A549 (cell line): ENCODE measurements at regions not wholly inside any gene's neighbourhood (a gene's known extent, or its start where the extent isn't known, plus 50 kb on each side); places are given as distances from the start of the nearest gene placed in this dataset.

ENCODE experiments used
- ATAC-seq, 2 experiments: fragments of 200-7000 bp in 1 of 2; fragments of >200 bp in 1 of 2; cut with Nextera tagmentation in 1 of 2; cut with Tn5 transposase in 1 of 2; 3 replicates each; pipeline versions ENCODE4 v1.8.0 to v1.9.1; 2018 to 2020; ENCODE audit warnings: mild to moderate bottlenecking in 1 of 2, moderate library complexity in 1 of 2
- CTCF ChIA-PET: fragments of 300-600 bp; sonication (Branson Sonifier 250); formaldehyde crosslinking; extraction: SDS; loops from one replicate; lab custom pipeline; 2021; ENCODE audit warnings: antibody characterized with exemption, inconsistent platforms; lab: Yijun Ruan, JAX
- POLR2A ChIA-PET: fragments of 350-600 bp; formaldehyde crosslinking; extraction: SDS; loops from one replicate; lab custom pipeline; 2021; ENCODE audit warnings: antibody characterized with exemption, inconsistent platforms; lab: Yijun Ruan, JAX
- DNase-seq, 2 experiments: peaks; one replicate each; pipeline versions ENCODE4 v3.0.0 to v3.0.0-alpha.2; 2011 to 2016; ENCODE audit warnings: low read depth in 1 of 2, low spot score in 1 of 2
- FAIRE-seq: peaks from 2 replicates; lab custom pipeline; 2011; peaks lifted over from hg19 to GRCh38; lab: Jason Lieb, UNC
- H3K27ac ChIP-seq, 2 experiments: fragments of >200 bp; sonication (Bioruptor Twin); formaldehyde crosslinking; 3 replicates each; pipeline ENCODE4 v1.5.1; 2016 to 2017
- H3K4me1 ChIP-seq: fragments of >200 bp; sonication (Bioruptor Twin); formaldehyde crosslinking; 3 replicates; pipeline ENCODE4 v1.6.1; 2016
- H3K4me2 ChIP-seq: fragments of >200 bp; sonication (Bioruptor Twin); formaldehyde crosslinking; 3 replicates; pipeline ENCODE4 v1.6.1; 2016
- H3K4me3 ChIP-seq: fragments of >200 bp; sonication (Bioruptor Twin); formaldehyde crosslinking; 3 replicates; pipeline ENCODE4 v1.5.1; 2016
- H3K9me3 ChIP-seq: fragments of >200 bp; sonication (Bioruptor Twin); formaldehyde crosslinking; 3 replicates; pipeline ENCODE4 v1.6.1; 2016
- ATOH8 ChIP-seq: fragments of 250-450 bp; sonication (Bioruptor Pico); IDR thresholded peaks from 2 replicates; pipeline ENCODE4 v1.5.0; 2020; ENCODE audit warnings: low read depth, mild to moderate bottlenecking, moderate library complexity
- BHLHE40 ChIP-seq: IDR thresholded peaks from 2 replicates; pipeline ENCODE4 v1.6.1; 2012; ENCODE audit warnings: low read depth, low read length, inconsistent platforms
- FOXS1 ChIP-seq: fragments of 250-450 bp; sonication (Bioruptor Pico); IDR thresholded peaks from 2 replicates; pipeline ENCODE4 v1.5.0; 2020; ENCODE audit warnings: mild to moderate bottlenecking, moderate library complexity
- HES2 ChIP-seq: fragments of >200 bp; sonication (Bioruptor Twin); formaldehyde crosslinking; IDR thresholded peaks from 2 replicates; pipeline ENCODE4 v1.6.1; 2016
- HOXA7 ChIP-seq: fragments of 250-450 bp; sonication (Bioruptor Pico); IDR thresholded peaks from 2 replicates; pipeline ENCODE4 v1.5.0; 2020; ENCODE audit warnings: mild to moderate bottlenecking, moderate library complexity
- HOXB13 ChIP-seq: fragments of 250-450 bp; sonication (Bioruptor Pico); IDR thresholded peaks from 2 replicates; pipeline ENCODE4 v1.5.0; 2020; ENCODE audit warnings: low read depth, mild to moderate bottlenecking, moderate library complexity
- HOXB5 ChIP-seq: fragments of 250-450 bp; sonication (Bioruptor Pico); IDR thresholded peaks from 2 replicates; pipeline ENCODE4 v1.5.0; 2020; ENCODE audit warnings: mild to moderate bottlenecking, moderate library complexity
- MAFK ChIP-seq: fragments of 450-650 bp; IDR thresholded peaks from 2 replicates; pipeline ENCODE4 v1.6.1; 2014; ENCODE audit not compliant: partially characterized antibody
- NFE2L2 ChIP-seq: fragments of 150-350 bp; conservative IDR thresholded peaks from 2 replicates; pipeline ENCODE4 v1.6.1; 2014; ENCODE audit warnings: low read length
- POLR2AphosphoS2 ChIP-seq: conservative IDR thresholded peaks from 2 replicates; pipeline ENCODE4 v1.6.1; 2012; ENCODE audit warnings: low read length, improper control_type of control experiment, inconsistent platforms
- RNF2 ChIP-seq: fragments of 200-600 bp; sonication (generic); IDR thresholded peaks from 2 replicates; pipeline ENCODE4 v1.6.1; 2016; ENCODE audit warnings: low read depth, mild to moderate bottlenecking, antibody characterized with exemption, moderate library complexity, borderline replicate concordance
- TP53 ChIP-seq: fragments of 250-450 bp; sonication (Bioruptor Pico); IDR thresholded peaks from 2 replicates; pipeline ENCODE4 v1.5.0; 2021; ENCODE audit warnings: mild to moderate bottlenecking, moderate library complexity
- ZFP36 ChIP-seq: fragments of 450-650 bp; IDR thresholded peaks from 2 replicates; pipeline ENCODE4 v1.6.1; 2014; ENCODE audit warnings: borderline replicate concordance; ENCODE audit not compliant: partially characterized antibody
- WGBS: methylation state at CpG from one replicate; pipeline ENCODE4 v1.1.6; 2017; ENCODE audit errors: missing lambda C conversion rate; 5-methylcytosine and 5-hydroxymethylcytosine counted together
- TF ChIP-seq, protein P1 (sequence below): fragments of 450-650 bp; IDR thresholded peaks from 2 replicates; pipeline ENCODE4 v1.6.1; 2014; ENCODE audit warnings: antibody characterized with exemption
- TF ChIP-seq, protein P2 (sequence below): fragments of 200-600 bp; sonication (generic); IDR thresholded peaks from 2 replicates; pipeline ENCODE4 v1.6.1; 2016; ENCODE audit warnings: antibody characterized with exemption, mild to moderate bottlenecking, moderate library complexity
- TF ChIP-seq, protein P3 (sequence below): fragments of >200 bp; sonication (Bioruptor Twin); formaldehyde crosslinking; IDR thresholded peaks from 3 replicates; pipeline ENCODE4 v1.6.1; 2016
- TF ChIP-seq, protein P4 (sequence below): IDR thresholded peaks from 2 replicates; pipeline ENCODE4 v1.6.1; 2012; ENCODE audit warnings: low read depth, borderline replicate concordance

GRCh38 chr5:103410172-103410571 lies 151.6 kb downstream of the MACIR start:
- no peaks in the 10 kb centered on the region for H3K4me1 ChIP-seq
- ChIA-PET POLR2A (no interaction called here), CTCF (no interaction called here)
- H3K4me2 ChIP-seq = no peak overlapping the region
- TF ChIP-seq HOXA7 (CRISPR knock-in tag) = no peak
- no peak for TF ChIP-seq HOXB13 (CRISPR knock-in tag)
- no peak for TF ChIP-seq ATOH8 (CRISPR knock-in tag)
- TF ChIP-seq BHLHE40 = no peak
- TF ChIP-seq TP53 (CRISPR knock-in tag) = no peak
- H3K27ac ChIP-seq = no peak overlapping the region
- DNase-seq (no peak), FAIRE-seq (no peak), ATAC-seq (no peak)
- no peak overlapping the region for H3K4me3 ChIP-seq
- H3K9me3 ChIP-seq = no peaks in the 10 kb centered on the region
- WGBS = 16% methylated on average over 2 of the region's 2 CpGs

- no peak for FAIRE-seq
- no peak overlapping the region for H3K4me3 ChIP-seq
- no peaks in the 10 kb centered on the region for H3K9me3 ChIP-seq
- ChIA-PET CTCF (no interaction called here), POLR2A (no interaction called here)
- peak; percentile 82 for TF ChIP-seq MAFK
- peak; percentile 40; the same call in 1 of the 2 replicates for TF ChIP-seq NFE2L2
- TF ChIP-seq, protein P1, sequence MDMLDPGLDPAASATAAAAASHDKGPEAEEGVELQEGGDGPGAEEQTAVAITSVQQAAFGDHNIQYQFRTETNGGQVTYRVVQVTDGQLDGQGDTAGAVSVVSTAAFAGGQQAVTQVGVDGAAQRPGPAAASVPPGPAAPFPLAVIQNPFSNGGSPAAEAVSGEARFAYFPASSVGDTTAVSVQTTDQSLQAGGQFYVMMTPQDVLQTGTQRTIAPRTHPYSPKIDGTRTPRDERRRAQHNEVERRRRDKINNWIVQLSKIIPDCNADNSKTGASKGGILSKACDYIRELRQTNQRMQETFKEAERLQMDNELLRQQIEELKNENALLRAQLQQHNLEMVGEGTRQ = no peak
- TF ChIP-seq, protein P2, sequence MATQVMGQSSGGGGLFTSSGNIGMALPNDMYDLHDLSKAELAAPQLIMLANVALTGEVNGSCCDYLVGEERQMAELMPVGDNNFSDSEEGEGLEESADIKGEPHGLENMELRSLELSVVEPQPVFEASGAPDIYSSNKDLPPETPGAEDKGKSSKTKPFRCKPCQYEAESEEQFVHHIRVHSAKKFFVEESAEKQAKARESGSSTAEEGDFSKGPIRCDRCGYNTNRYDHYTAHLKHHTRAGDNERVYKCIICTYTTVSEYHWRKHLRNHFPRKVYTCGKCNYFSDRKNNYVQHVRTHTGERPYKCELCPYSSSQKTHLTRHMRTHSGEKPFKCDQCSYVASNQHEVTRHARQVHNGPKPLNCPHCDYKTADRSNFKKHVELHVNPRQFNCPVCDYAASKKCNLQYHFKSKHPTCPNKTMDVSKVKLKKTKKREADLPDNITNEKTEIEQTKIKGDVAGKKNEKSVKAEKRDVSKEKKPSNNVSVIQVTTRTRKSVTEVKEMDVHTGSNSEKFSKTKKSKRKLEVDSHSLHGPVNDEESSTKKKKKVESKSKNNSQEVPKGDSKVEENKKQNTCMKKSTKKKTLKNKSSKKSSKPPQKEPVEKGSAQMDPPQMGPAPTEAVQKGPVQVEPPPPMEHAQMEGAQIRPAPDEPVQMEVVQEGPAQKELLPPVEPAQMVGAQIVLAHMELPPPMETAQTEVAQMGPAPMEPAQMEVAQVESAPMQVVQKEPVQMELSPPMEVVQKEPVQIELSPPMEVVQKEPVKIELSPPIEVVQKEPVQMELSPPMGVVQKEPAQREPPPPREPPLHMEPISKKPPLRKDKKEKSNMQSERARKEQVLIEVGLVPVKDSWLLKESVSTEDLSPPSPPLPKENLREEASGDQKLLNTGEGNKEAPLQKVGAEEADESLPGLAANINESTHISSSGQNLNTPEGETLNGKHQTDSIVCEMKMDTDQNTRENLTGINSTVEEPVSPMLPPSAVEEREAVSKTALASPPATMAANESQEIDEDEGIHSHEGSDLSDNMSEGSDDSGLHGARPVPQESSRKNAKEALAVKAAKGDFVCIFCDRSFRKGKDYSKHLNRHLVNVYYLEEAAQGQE = no peak
- no peak for TF ChIP-seq RNF2
- TF ChIP-seq FOXS1 = no peak
- TF ChIP-seq ZFP36 = no peak
- no peak for TF ChIP-seq HOXB5
- TF ChIP-seq, protein P3, sequence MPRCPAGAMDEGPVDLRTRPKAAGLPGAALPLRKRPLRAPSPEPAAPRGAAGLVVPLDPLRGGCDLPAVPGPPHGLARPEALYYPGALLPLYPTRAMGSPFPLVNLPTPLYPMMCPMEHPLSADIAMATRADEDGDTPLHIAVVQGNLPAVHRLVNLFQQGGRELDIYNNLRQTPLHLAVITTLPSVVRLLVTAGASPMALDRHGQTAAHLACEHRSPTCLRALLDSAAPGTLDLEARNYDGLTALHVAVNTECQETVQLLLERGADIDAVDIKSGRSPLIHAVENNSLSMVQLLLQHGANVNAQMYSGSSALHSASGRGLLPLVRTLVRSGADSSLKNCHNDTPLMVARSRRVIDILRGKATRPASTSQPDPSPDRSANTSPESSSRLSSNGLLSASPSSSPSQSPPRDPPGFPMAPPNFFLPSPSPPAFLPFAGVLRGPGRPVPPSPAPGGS = no peak
- TF ChIP-seq HES2 = no peak
- no peak for TF ChIP-seq POLR2AphosphoS2
- TF ChIP-seq, protein P4, sequence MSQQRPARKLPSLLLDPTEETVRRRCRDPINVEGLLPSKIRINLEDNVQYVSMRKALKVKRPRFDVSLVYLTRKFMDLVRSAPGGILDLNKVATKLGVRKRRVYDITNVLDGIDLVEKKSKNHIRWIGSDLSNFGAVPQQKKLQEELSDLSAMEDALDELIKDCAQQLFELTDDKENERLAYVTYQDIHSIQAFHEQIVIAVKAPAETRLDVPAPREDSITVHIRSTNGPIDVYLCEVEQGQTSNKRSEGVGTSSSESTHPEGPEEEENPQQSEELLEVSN = no peak
- no peak for DNase-seq
- no peaks in the 10 kb centered on the region for H3K4me1 ChIP-seq
- ATAC-seq = no peak
- no peak overlapping the region for H3K4me2 ChIP-seq
- H3K27ac ChIP-seq = no peak overlapping the region
Observed at GRCh38 chr5:103409013-103409670, 150.6 kb downstream of the MACIR start.
